H1 (cell line): ENCODE measurements at regions not wholly inside any gene's neighbourhood (a gene's known extent, or its start where the extent isn't known, plus 50 kb on each side); places are given as distances from the start of the nearest gene placed in this dataset.

Experiments
- CTCF ChIA-PET: fragments of 300-600 bp; sonication (Branson Sonifier 250); formaldehyde crosslinking; loops from one replicate; lab custom pipeline; 2021; ENCODE audit not compliant: partially characterized antibody; lab: Charles Lee
- POLR2A ChIA-PET: fragments of 300-600 bp; sonication (Branson Sonifier 250); formaldehyde crosslinking; loops from one replicate; lab custom pipeline; 2021; ENCODE audit warnings: inconsistent platforms; ENCODE audit not compliant: partially characterized antibody; lab: Charles Lee
- DNase-seq, 2 experiments: peaks; one replicate each; pipeline versions ENCODE4 v3.0.0 to v3.0.0-alpha.2; 2010 to 2022; ENCODE audit warnings: low spot score in 2 of 2, low read depth in 1 of 2, mixed read lengths in 1 of 2
- FAIRE-seq: peaks from 2 replicates; lab custom pipeline; 2011; peaks lifted over from hg19 to GRCh38; lab: Jason Lieb, UNC
- H2AFZ ChIP-seq: 2 replicates; pipeline ENCODE4 v1.8.1; 2012; ENCODE audit warnings: low read length, inconsistent platforms
- H2AK5ac ChIP-seq: 2 replicates; pipeline ENCODE4 v1.6.1; 2013; ENCODE audit warnings: low read depth, low read length
- H2BK120ac ChIP-seq: replicated peaks from 2 replicates; pipeline ENCODE3; 2013; ENCODE audit warnings: low read depth, low read length, inconsistent platforms
- H2BK12ac ChIP-seq: 2 replicates; pipeline ENCODE4 v1.6.1; 2013; ENCODE audit warnings: low read depth, low read length
- H2BK15ac ChIP-seq: 2 replicates; pipeline ENCODE4 v1.6.1; 2013; ENCODE audit warnings: low read length
- H2BK20ac ChIP-seq: 2 replicates; pipeline ENCODE4 v1.6.1; 2013; ENCODE audit warnings: low read length
- H2BK5ac ChIP-seq: 2 replicates; pipeline ENCODE4 v1.6.1; 2013; ENCODE audit warnings: low read depth, low read length
- H3K14ac ChIP-seq: 2 replicates; pipeline ENCODE4 v1.6.1; 2013; ENCODE audit warnings: inconsistent platforms; ENCODE audit not compliant: insufficient read length
- H3K18ac ChIP-seq: 2 replicates; pipeline ENCODE4 v1.6.1; 2013; ENCODE audit warnings: low read length; ENCODE audit errors: extremely low read depth
- H3K23ac ChIP-seq: 2 replicates; pipeline ENCODE4 v1.6.1; 2013; ENCODE audit warnings: inconsistent platforms; ENCODE audit not compliant: insufficient read length
- H3K23me2 ChIP-seq: 2 replicates; pipeline ENCODE4 v1.6.1; 2013; ENCODE audit warnings: low read depth, low read length
- H3K27ac ChIP-seq: 2 replicates; pipeline ENCODE4 v1.6.1; 2011; ENCODE audit warnings: low read depth, low read length, inconsistent platforms
- H3K27me3 ChIP-seq, 4 experiments: replicated peaks in 1 of 4; 1 replicate in 1 of 4; 2 replicates in 3 of 4; pipeline versions ENCODE4 v1.6.1 to v1.8.1; 2011 to 2013; ENCODE audit warnings: low read length in 3 of 4, mild to moderate bottlenecking in 3 of 4, inconsistent platforms in 2 of 4, mixed read lengths in 2 of 4, moderate library complexity in 1 of 4; ENCODE audit not compliant: control insufficient read depth in 3 of 4, insufficient read depth in 3 of 4; ENCODE audit errors: extremely low read depth in 1 of 4
- H3K36me3 ChIP-seq, 4 experiments: 2 replicates each; pipeline versions ENCODE4 v1.6.1 to v1.8.1; 2011 to 2013; ENCODE audit warnings: mild to moderate bottlenecking in 4 of 4, low read length in 3 of 4, moderate library complexity in 2 of 4, control low read depth in 1 of 4, inconsistent platforms in 1 of 4; ENCODE audit not compliant: insufficient read depth in 4 of 4, control insufficient read depth in 2 of 4
- H3K4ac ChIP-seq: replicated peaks from 2 replicates; pipeline ENCODE3; 2013; ENCODE audit warnings: low read length, low read depth, mixed read lengths, inconsistent platforms; ENCODE audit not compliant: insufficient read length
- H3K4me1 ChIP-seq, 4 experiments: replicated peaks in 1 of 4; 1 replicate in 1 of 4; 2 replicates in 3 of 4; pipeline versions ENCODE4 v1.6.1 to v1.8.1; 2011 to 2013; ENCODE audit warnings: low read length in 3 of 4, inconsistent platforms in 2 of 4, mixed read lengths in 1 of 4; ENCODE audit not compliant: insufficient read depth in 4 of 4, control insufficient read depth in 3 of 4
- H3K4me2 ChIP-seq, 2 experiments: 2 replicates each; pipeline versions ENCODE4 v1.6.1 to v1.8.1; 2011 to 2013; ENCODE audit warnings: low read depth in 2 of 2, low read length in 2 of 2, control low read depth in 1 of 2, inconsistent platforms in 1 of 2, mild to moderate bottlenecking in 1 of 2; ENCODE audit not compliant: insufficient read depth in 1 of 2
- H3K4me3 ChIP-seq, 4 experiments: fragments of 200-600, 300-600 bp in 1 of 4; sonication (generic), shearing (Covaris generic), sonication (Bioruptor Twin) in 1 of 4; 2 replicates each; pipeline versions ENCODE4 v1.5.1 to v1.8.1; 2011 to 2016; ENCODE audit warnings: low read length in 4 of 4, low read depth in 3 of 4, control low read depth in 2 of 4, inconsistent platforms in 2 of 4, mild to moderate bottlenecking in 2 of 4, mixed read lengths in 1 of 4, moderate library complexity in 1 of 4; ENCODE audit not compliant: insufficient read depth in 2 of 4; ENCODE audit errors: extremely low read depth in 1 of 4
- H3K56ac ChIP-seq: replicated peaks from 2 replicates; pipeline ENCODE3; 2013; ENCODE audit warnings: low read depth, mild to moderate bottlenecking, mixed read lengths, low read length, inconsistent platforms; ENCODE audit not compliant: insufficient read length
- H3K79me1 ChIP-seq: 2 replicates; pipeline ENCODE4 v1.6.1; 2013; ENCODE audit warnings: low read depth, low read length, control low read depth
- H3K79me2 ChIP-seq, 2 experiments: 2 replicates each; pipeline versions ENCODE4 v1.6.1 to v1.8.1; 2012 to 2013; ENCODE audit warnings: low read length in 2 of 2, mild to moderate bottlenecking in 2 of 2, inconsistent platforms in 1 of 2; ENCODE audit not compliant: insufficient read depth in 2 of 2, control insufficient read depth in 1 of 2
- H3K9ac ChIP-seq, 4 experiments: replicated peaks in 1 of 4; 1 replicate in 1 of 4; 2 replicates in 3 of 4; pipeline versions ENCODE4 v1.6.1 to v1.8.1; 2011 to 2013; ENCODE audit warnings: low read depth in 3 of 4, low read length in 3 of 4, control low read depth in 2 of 4, mild to moderate bottlenecking in 2 of 4, moderate library complexity in 2 of 4, inconsistent platforms in 1 of 4; ENCODE audit errors: extremely low read depth in 1 of 4
- H3K9me3 ChIP-seq, 2 experiments: 2 replicates each; pipeline versions ENCODE4 v1.6.1 to v1.8.1; 2012 to 2013; ENCODE audit warnings: mild to moderate bottlenecking in 2 of 2, moderate library complexity in 2 of 2, control low read depth in 1 of 2, inconsistent platforms in 1 of 2, low read depth in 1 of 2, low read length in 1 of 2, mixed read lengths in 1 of 2; ENCODE audit not compliant: insufficient read depth in 2 of 2
- H4K20me1 ChIP-seq, 2 experiments: replicated peaks in 1 of 2; 2 replicates each; pipeline versions ENCODE3 to v1.8.1; 2011 to 2013; ENCODE audit warnings: inconsistent platforms in 2 of 2, low read length in 2 of 2, mild to moderate bottlenecking in 1 of 2; ENCODE audit not compliant: insufficient read depth in 2 of 2, control insufficient read depth in 1 of 2
- H4K5ac ChIP-seq: 2 replicates; pipeline ENCODE4 v1.6.1; 2013; ENCODE audit warnings: low read length, low read depth, mixed read lengths, inconsistent platforms; ENCODE audit not compliant: insufficient read length
- H4K8ac ChIP-seq: 2 replicates; pipeline ENCODE4 v1.8.0; 2013; ENCODE audit warnings: mild to moderate bottlenecking, moderate library complexity, low read length, inconsistent platforms; ENCODE audit not compliant: insufficient read depth; ENCODE audit errors: extremely low read depth
- H4K91ac ChIP-seq: replicated peaks from 2 replicates; pipeline ENCODE3; 2013; ENCODE audit warnings: low read length, mixed read lengths, inconsistent platforms; ENCODE audit not compliant: insufficient read length
- SP2 ChIP-seq: IDR thresholded peaks from 2 replicates; pipeline ENCODE4 v1.6.1; 2012; ENCODE audit warnings: mild to moderate bottlenecking, low read length, inconsistent platforms
- WGBS, 2 experiments: shearing (Covaris generic) in 1 of 2; methylation state at CpG; one replicate each; pipeline versions ENCODE4 v1.1.6 to v1.1.7; 2013 to 2015; ENCODE audit warnings: low lambda C conversion rate in 2 of 2, mixed read lengths in 2 of 2, inconsistent platforms in 1 of 2, low coverage in 1 of 2, missing lambda C conversion rate in 1 of 2; ENCODE audit not compliant: insufficient replicate concordance in 2 of 2, insufficient coverage in 1 of 2, insufficient read length in 1 of 2; ENCODE audit errors: extremely low coverage in 1 of 2, missing lambda C conversion rate in 1 of 2; 5-methylcytosine and 5-hydroxymethylcytosine counted together
- TF ChIP-seq, protein P1 (sequence below), 3 experiments: IDR thresholded peaks; 1 replicate in 2 of 3; 2 replicates in 1 of 3; pipeline versions ENCODE4 v1.5.1 to v1.6.1; 2011; ENCODE audit warnings: low read length in 3 of 3, mild to moderate bottlenecking in 3 of 3, inconsistent platforms in 2 of 3, low read depth in 1 of 3, moderate library complexity in 1 of 3; ENCODE audit not compliant: insufficient read depth in 1 of 3; ENCODE audit errors: control extremely low read depth in 1 of 3
- TF ChIP-seq, protein P2 (sequence below): IDR thresholded peaks from 2 replicates; pipeline ENCODE4 v1.6.1; 2012; ENCODE audit warnings: low read length, inconsistent platforms

DNA sequence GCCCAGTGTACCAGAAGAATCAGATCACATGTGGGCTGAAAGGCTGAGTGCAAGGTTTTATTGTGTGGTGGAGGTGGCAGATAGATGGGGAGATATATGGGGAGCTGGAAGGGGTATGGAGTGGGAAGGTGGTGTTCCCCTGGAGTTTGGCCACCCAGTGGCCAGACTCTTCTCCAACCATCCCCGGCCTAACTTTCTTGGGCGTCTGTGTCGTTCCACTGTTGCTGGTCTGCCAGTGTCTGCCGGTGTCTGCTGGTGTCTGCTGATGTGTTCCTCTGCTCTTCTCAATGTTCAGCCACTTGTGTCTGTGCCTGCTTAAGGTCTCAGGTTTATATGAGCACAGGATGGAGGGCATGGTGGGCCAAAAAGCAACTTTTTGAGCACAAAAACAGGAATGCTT is 78.4 kb upstream of the PALS2 start:
- Histone ChIP-seq H3K4me2 (no peak overlapping the region), H3K4me3 (no peak overlapping the region), H4K91ac (no peak overlapping the region), H3K79me2 (no peaks in the 10 kb centered on the region), H4K20me1 (no peaks in the 10 kb centered on the region), H3K56ac (no peak overlapping the region), H2BK12ac (no peak overlapping the region), H3K23ac (no peak overlapping the region), H3K23me2 (no peaks in the 10 kb centered on the region), H2BK15ac (no peak overlapping the region), H3K79me1 (no peaks in the 10 kb centered on the region), H3K4me1 (no peaks in the 10 kb centered on the region; a peak in 1 of 7 replicates), H3K18ac (no peak overlapping the region), H3K9ac (no peak overlapping the region), H3K36me3 (no peaks in the 10 kb centered on the region), H2BK5ac (no peak overlapping the region), H3K27ac (no peak overlapping the region), H4K5ac (no peak overlapping the region), H2AFZ (no peak overlapping the region), H3K14ac (no peak overlapping the region), H3K4ac (no peak overlapping the region), H3K27me3 (no peaks in the 10 kb centered on the region; a peak in 1 of 7 replicates), H2AK5ac (no peak overlapping the region), H2BK20ac (peak overlapping the region; percentile 13; the same call in 1 of the 2 replicates), H4K8ac (no peak overlapping the region), H3K9me3 (peaks cover 7 to 9% of the 10 kb centered on the region in 2 experiments; a peak in 3 of 4 replicates), H2BK120ac (no peak overlapping the region)
- ChIA-PET CTCF (interaction anchor here (1.0 to 1.6 kb wide), 2 partner anchors 28 to 177 kb away, joined by 3 to 4 read pairs; no protein-coding TSS in a partner anchor), POLR2A (interaction anchor here (0.8 kb wide), 1 partner anchor 9 kb away, joined by 3 read pairs; no protein-coding TSS in a partner anchor)
- 95% methylated on average over 4 of the region's 4 CpGs; no CpG with 5 or more reads in 1 of the 2 experiments for WGBS, 2 experiments
- DNase-seq (no peak), FAIRE-seq (no peak)
- TF ChIP-seq, protein P1, sequence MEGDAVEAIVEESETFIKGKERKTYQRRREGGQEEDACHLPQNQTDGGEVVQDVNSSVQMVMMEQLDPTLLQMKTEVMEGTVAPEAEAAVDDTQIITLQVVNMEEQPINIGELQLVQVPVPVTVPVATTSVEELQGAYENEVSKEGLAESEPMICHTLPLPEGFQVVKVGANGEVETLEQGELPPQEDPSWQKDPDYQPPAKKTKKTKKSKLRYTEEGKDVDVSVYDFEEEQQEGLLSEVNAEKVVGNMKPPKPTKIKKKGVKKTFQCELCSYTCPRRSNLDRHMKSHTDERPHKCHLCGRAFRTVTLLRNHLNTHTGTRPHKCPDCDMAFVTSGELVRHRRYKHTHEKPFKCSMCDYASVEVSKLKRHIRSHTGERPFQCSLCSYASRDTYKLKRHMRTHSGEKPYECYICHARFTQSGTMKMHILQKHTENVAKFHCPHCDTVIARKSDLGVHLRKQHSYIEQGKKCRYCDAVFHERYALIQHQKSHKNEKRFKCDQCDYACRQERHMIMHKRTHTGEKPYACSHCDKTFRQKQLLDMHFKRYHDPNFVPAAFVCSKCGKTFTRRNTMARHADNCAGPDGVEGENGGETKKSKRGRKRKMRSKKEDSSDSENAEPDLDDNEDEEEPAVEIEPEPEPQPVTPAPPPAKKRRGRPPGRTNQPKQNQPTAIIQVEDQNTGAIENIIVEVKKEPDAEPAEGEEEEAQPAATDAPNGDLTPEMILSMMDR (IDR thresholded peaks at IDR 0.05; ENCODE audit: control extremely low read depth in 1 of 3, insufficient read depth in 1 of 3, low read depth in 1 of 3, low read length in 3 of 3), result peak in 1 of 3 experiments; percentile 2; a peak in 1 of 4 replicates
- TF ChIP-seq SP2, result no peak
- TF ChIP-seq, protein P2, sequence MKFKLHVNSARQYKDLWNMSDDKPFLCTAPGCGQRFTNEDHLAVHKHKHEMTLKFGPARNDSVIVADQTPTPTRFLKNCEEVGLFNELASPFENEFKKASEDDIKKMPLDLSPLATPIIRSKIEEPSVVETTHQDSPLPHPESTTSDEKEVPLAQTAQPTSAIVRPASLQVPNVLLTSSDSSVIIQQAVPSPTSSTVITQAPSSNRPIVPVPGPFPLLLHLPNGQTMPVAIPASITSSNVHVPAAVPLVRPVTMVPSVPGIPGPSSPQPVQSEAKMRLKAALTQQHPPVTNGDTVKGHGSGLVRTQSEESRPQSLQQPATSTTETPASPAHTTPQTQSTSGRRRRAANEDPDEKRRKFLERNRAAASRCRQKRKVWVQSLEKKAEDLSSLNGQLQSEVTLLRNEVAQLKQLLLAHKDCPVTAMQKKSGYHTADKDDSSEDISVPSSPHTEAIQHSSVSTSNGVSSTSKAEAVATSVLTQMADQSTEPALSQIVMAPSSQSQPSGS, result no peak
